ENCODE measurements at regions not wholly inside any gene's neighbourhood (a gene's known extent, or its start where the extent isn't known, plus 50 kb on each side); places are given as distances from the start of the nearest gene placed in this dataset.

GRCh38 chr2:48180557-48180956, 133.9 kb upstream of the FOXN2 start:
- TF ChIP-seq, protein P1, sequence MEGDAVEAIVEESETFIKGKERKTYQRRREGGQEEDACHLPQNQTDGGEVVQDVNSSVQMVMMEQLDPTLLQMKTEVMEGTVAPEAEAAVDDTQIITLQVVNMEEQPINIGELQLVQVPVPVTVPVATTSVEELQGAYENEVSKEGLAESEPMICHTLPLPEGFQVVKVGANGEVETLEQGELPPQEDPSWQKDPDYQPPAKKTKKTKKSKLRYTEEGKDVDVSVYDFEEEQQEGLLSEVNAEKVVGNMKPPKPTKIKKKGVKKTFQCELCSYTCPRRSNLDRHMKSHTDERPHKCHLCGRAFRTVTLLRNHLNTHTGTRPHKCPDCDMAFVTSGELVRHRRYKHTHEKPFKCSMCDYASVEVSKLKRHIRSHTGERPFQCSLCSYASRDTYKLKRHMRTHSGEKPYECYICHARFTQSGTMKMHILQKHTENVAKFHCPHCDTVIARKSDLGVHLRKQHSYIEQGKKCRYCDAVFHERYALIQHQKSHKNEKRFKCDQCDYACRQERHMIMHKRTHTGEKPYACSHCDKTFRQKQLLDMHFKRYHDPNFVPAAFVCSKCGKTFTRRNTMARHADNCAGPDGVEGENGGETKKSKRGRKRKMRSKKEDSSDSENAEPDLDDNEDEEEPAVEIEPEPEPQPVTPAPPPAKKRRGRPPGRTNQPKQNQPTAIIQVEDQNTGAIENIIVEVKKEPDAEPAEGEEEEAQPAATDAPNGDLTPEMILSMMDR (IDR thresholded peaks at IDR 0.05; ENCODE audit: insufficient read depth, low read length, poor library complexity, severe bottlenecking): no peak
- no peak for DNase-seq (ENCODE audit: extremely low read depth, insufficient read length)
- H3K27me3 ChIP-seq (replicated peaks; ENCODE audit: control insufficient read depth, insufficient read depth, low read length): no peaks in the 10 kb centered on the region; the same call in 1 of the 2 replicates
- H3K4me3 ChIP-seq (replicated peaks; ENCODE audit: low read depth, low read length): no peak overlapping the region
- H3K36me3 ChIP-seq (ENCODE audit: control insufficient read depth, insufficient read depth, low read length): no peaks in the 10 kb centered on the region

GRCh38 chr2:48183276-48183675, 131.2 kb upstream of the FOXN2 start:
- Histone ChIP-seq H3K4me3 (replicated peaks; ENCODE audit: low read depth, low read length) (no peak overlapping the region), H3K36me3 (ENCODE audit: control insufficient read depth, insufficient read depth, low read length) (no peaks in the 10 kb centered on the region), H3K27me3 (replicated peaks; ENCODE audit: control insufficient read depth, insufficient read depth, low read length) (no peaks in the 10 kb centered on the region)
- DNase-seq (ENCODE audit: extremely low read depth, insufficient read length): no peak
- TF ChIP-seq, protein P1 (IDR thresholded peaks at IDR 0.05; ENCODE audit: insufficient read depth, low read length, poor library complexity, severe bottlenecking): no peak

DNA sequence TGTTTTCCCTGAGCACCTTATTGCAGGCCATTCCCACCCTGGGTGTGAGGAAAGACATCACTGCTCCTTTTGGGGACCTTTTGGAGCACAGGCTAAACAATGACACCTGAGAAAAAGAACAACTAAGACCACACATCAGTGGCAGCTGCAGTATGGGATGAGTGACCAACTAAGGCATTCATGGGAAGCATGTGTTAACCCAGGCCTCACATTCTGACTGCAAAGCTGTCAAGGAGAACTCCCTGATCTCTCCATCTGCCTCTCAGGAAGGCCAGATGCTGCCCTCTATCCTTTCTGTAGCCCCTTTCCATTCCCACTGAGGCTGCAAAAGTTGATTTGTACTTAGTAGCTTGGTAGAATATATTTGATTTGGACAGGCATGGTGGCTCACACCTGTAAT, 130.5 kb upstream of the FOXN2 start:
- DNase-seq (ENCODE audit: extremely low read depth, insufficient read length): no peak
- TF ChIP-seq, protein P1 (IDR thresholded peaks at IDR 0.05; ENCODE audit: insufficient read depth, low read length, poor library complexity, severe bottlenecking): no peak
- Histone ChIP-seq H3K4me3 (replicated peaks; ENCODE audit: low read depth, low read length) (no peak overlapping the region), H3K27me3 (replicated peaks; ENCODE audit: control insufficient read depth, insufficient read depth, low read length) (no peaks in the 10 kb centered on the region), H3K36me3 (ENCODE audit: control insufficient read depth, insufficient read depth, low read length) (no peaks in the 10 kb centered on the region)

- Histone ChIP-seq H3K4me3 (replicated peaks; ENCODE audit: low read depth, low read length) (no peak overlapping the region), H3K27me3 (replicated peaks; ENCODE audit: control insufficient read depth, insufficient read depth, low read length) (no peaks in the 10 kb centered on the region), H3K36me3 (ENCODE audit: control insufficient read depth, insufficient read depth, low read length) (no peaks in the 10 kb centered on the region)
- TF ChIP-seq, protein P1 (IDR thresholded peaks at IDR 0.05; ENCODE audit: insufficient read depth, low read length, poor library complexity, severe bottlenecking): no peak
- no peak for DNase-seq (ENCODE audit: extremely low read depth, insufficient read length)
Observed at GRCh38 chr2:48187503-48187902, 127.0 kb upstream of the FOXN2 start.

GRCh38 chr2:48189552-48190228, 124.8 kb upstream of the FOXN2 start:
- Histone ChIP-seq H3K4me3 (replicated peaks; ENCODE audit: low read depth, low read length) (no peak overlapping the region), H3K27me3 (replicated peaks; ENCODE audit: control insufficient read depth, insufficient read depth, low read length) (no peaks in the 10 kb centered on the region), H3K36me3 (ENCODE audit: control insufficient read depth, insufficient read depth, low read length) (no peaks in the 10 kb centered on the region)
- DNase-seq (ENCODE audit: extremely low read depth, insufficient read length): no peak
- TF ChIP-seq, protein P1 (IDR thresholded peaks at IDR 0.05; ENCODE audit: insufficient read depth, low read length, poor library complexity, severe bottlenecking): no peak

GRCh38 chr2:48190230-48190629, 124.3 kb upstream of the FOXN2 start:
- H3K4me3 ChIP-seq (replicated peaks; ENCODE audit: low read depth, low read length): no peak overlapping the region
- no peak for DNase-seq (ENCODE audit: extremely low read depth, insufficient read length)
- TF ChIP-seq, protein P1 (IDR thresholded peaks at IDR 0.05; ENCODE audit: insufficient read depth, low read length, poor library complexity, severe bottlenecking): no peak
- H3K36me3 ChIP-seq (ENCODE audit: control insufficient read depth, insufficient read depth, low read length): no peaks in the 10 kb centered on the region
- no peaks in the 10 kb centered on the region for H3K27me3 ChIP-seq (replicated peaks; ENCODE audit: control insufficient read depth, insufficient read depth, low read length)
